Posterior cingulate gyrus (tissue), 11 donors: ENCODE measurements at regions not wholly inside any gene's neighbourhood (a gene's known extent, or its start where the extent isn't known, plus 50 kb on each side); places are given as distances from the start of the nearest gene placed in this dataset.
A peak's percentile ranks its signal among the peaks of the same experiment; 100 is the strongest.

Experiments
- DNase-seq, 10 donors: peaks; one replicate each; pipeline versions ENCODE4 v3.0.0 to v3.0.0-alpha.2; 2020 to 2021; ENCODE audit warnings: mixed read lengths in 3 of 10
- intact Hi-C: fragments of 100-400 bp; cut with DNase I; formaldehyde crosslinking; loops from one replicate; pipeline ENCODE4 v1.15.1; 2023

GRCh38 chr14:104514156-104514848 is 65.3 kb upstream of the C14orf180 start:
- intact Hi-C loops, result no loop called here
- peak in 2 of 10 donors; percentile 24 to 80 for DNase-seq

- no peak for DNase-seq
- intact Hi-C loops, result no loop called here
Measured at GRCh38 chr14:104515059-104515810, 64.3 kb upstream of the C14orf180 start.

GRCh38 chr14:104515811-104516780 is 63.5 kb upstream of the C14orf180 start:
- intact Hi-C loops, result no loop called here
- DNase-seq, result peak in 1 of 10 donors; percentile 71

- intact Hi-C loops, result no loop called here
- no peak for DNase-seq
Measured at GRCh38 chr14:104516906-104517305, 62.7 kb upstream of the C14orf180 start.

GRCh38 chr14:104517426-104517825 is 62.1 kb upstream of the C14orf180 start:
- intact Hi-C loops, result no loop called here
- no peak for DNase-seq

GRCh38 chr14:104517867-104518266 is 61.7 kb upstream of the C14orf180 start:
- no peak for DNase-seq
- intact Hi-C loops, result no loop called here

GRCh38 chr14:104518659-104519350 is 60.8 kb upstream of the C14orf180 start:
- no peak for DNase-seq
- intact Hi-C loops, result no loop called here

GRCh38 chr14:104519721-104520120 is 59.8 kb upstream of the C14orf180 start:
- DNase-seq, result no peak
- intact Hi-C loops, result no loop called here

- intact Hi-C loops, result no loop called here
- DNase-seq, result no peak
Measured at GRCh38 chr14:104520620-104521410, 58.7 kb upstream of the C14orf180 start.

GRCh38 chr14:104521816-104522745 is 57.5 kb upstream of the C14orf180 start:
- no peak for DNase-seq

GRCh38 chr14:104522926-104523545 is 56.5 kb upstream of the C14orf180 start:
- intact Hi-C loops, result no loop called here
- no peak for DNase-seq

More at GRCh38 chr14:104521816-104522745, 57.5 kb upstream of the C14orf180 start:
- intact Hi-C loops, result no loop called here

- intact Hi-C loops, result no loop called here
- no peak for DNase-seq
Measured at GRCh38 chr14:104523546-104523935, 56.0 kb upstream of the C14orf180 start.

GRCh38 chr14:104524726-104525125 is 54.8 kb upstream of the C14orf180 start:
- DNase-seq, result peak in 2 of 10 donors; percentile 42 to 43
- intact Hi-C loops, result no loop called here

- DNase-seq, result no peak
- intact Hi-C loops, result no loop called here
Measured at GRCh38 chr14:104526723-104527645, 52.6 kb upstream of the C14orf180 start.

GRCh38 chr14:104527857-104528459 is 51.6 kb upstream of the C14orf180 start:
- intact Hi-C loops, result no loop called here
- DNase-seq, result no peak

- intact Hi-C loops, result no loop called here
Measured at GRCh38 chr14:104528496-104528895, 51.1 kb upstream of the C14orf180 start.

More at GRCh38 chr14:104528496-104528895, 51.1 kb upstream of the C14orf180 start:
- DNase-seq, result peak in 3 of 10 donors; percentile 27 to 56 (median 35)
